Fibroblast of the aortic adventitia (primary cell): ENCODE measurements at regions not wholly inside any gene's neighbourhood (a gene's known extent, or its start where the extent isn't known, plus 50 kb on each side); places are given as distances from the start of the nearest gene placed in this dataset.

Experiments
- DNase-seq: peaks from one replicate; pipeline ENCODE4 v3.0.0-alpha.2; 2010; ENCODE audit warnings: low read depth
- H3K4me3 ChIP-seq: 2 replicates; pipeline ENCODE4 v1.5.1; 2011; ENCODE audit warnings: low read depth, mild to moderate bottlenecking, control low read depth, low read length, moderate library complexity
- CTCF ChIP-seq: IDR thresholded peaks from 2 replicates; pipeline ENCODE4 v1.5.1; 2011; ENCODE audit warnings: mild to moderate bottlenecking, low read length, control low read depth, inconsistent platforms; ENCODE audit not compliant: insufficient read depth

- TF ChIP-seq CTCF, result no peak
- H3K4me3 ChIP-seq, result no peak overlapping the region
- no peak for DNase-seq
Observed at GRCh38 chr5:155343468-155343867, 329.9 kb downstream of the KIF4B start.

- H3K4me3 ChIP-seq, result no peak overlapping the region
- DNase-seq, result no peak
- no peak for TF ChIP-seq CTCF
Observed at GRCh38 chr5:155353231-155353630, 339.7 kb downstream of the KIF4B start.

GRCh38 chr5:155366096-155366495, 352.5 kb downstream of the KIF4B start:
- DNase-seq, result no peak
- no peak for TF ChIP-seq CTCF
- no peak overlapping the region for H3K4me3 ChIP-seq

GRCh38 chr5:155367841-155368240, 354.3 kb downstream of the KIF4B start:
- DNase-seq, result no peak
- TF ChIP-seq CTCF, result no peak
- no peak overlapping the region for H3K4me3 ChIP-seq

GRCh38 chr5:155368490-155368889, 354.9 kb downstream of the KIF4B start:
- H3K4me3 ChIP-seq, result no peak overlapping the region
- no peak for TF ChIP-seq CTCF
- no peak for DNase-seq

GRCh38 chr5:155380480-155380879, 366.9 kb downstream of the KIF4B start:
- H3K4me3 ChIP-seq, result no peak overlapping the region
- DNase-seq, result no peak
- no peak for TF ChIP-seq CTCF

GRCh38 chr5:155381654-155382053, 368.1 kb downstream of the KIF4B start:
- TF ChIP-seq CTCF, result no peak
- DNase-seq, result no peak
- H3K4me3 ChIP-seq, result no peak overlapping the region
